ENCODE measurements at regions not wholly inside any gene's neighbourhood (a gene's known extent, or its start where the extent isn't known, plus 50 kb on each side); places are given as distances from the start of the nearest gene placed in this dataset.
"Not testable (repeated sequence)": the region's sequence is repeated elsewhere in the genome, so short reads cannot be mapped to it uniquely, and the experiment has no call there.

DNA sequence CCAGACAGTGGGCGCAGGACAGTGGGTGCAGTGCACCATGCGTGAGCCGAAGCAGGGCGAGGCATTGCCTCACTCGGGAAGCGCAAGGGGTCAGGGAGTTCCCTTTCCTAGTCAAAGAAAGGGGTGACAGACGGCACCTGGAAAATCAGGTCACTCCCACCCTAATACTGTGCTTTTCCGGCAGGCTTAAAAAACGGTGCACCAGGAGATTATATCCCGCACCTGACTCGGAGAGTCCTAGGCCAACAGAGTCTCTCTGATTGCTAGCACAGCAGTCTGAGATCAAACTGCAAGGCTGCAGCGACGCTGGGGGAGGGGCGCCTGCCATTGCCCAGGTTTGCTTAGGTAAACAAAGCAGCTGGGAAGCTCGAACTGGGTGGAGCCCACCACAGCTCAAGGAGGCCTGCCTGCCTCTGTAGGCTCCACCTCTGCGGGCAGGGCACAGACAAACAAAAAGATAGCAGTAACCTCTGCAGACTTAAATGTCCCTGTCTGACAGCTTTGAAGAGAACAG lies 116.4 kb downstream of the CXCL12 start:
- not testable (repeated sequence) for DNase-seq (ENCODE audit: low read depth)

DNA sequence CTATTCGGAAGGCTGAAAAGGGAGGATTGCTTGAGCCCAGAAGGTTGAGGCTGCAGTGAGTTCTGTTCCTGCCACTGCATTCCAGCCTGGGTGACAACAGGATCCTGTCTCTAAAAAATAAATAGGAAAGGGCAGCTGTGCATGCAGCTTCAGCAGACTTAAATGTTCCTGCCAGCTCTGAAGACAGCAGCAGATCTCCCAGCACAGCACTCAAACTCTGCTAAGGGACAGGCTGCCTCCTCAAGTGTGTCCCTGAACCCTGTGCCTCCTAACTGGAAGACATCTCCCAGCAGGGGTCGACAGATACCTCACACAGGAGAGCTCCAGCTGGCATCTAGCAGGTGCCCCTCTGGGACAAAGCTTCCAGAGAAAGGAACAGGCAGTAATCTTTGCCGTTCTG lies 117.9 kb downstream of the CXCL12 start:
- no peak for DNase-seq (ENCODE audit: low read depth)

DNA sequence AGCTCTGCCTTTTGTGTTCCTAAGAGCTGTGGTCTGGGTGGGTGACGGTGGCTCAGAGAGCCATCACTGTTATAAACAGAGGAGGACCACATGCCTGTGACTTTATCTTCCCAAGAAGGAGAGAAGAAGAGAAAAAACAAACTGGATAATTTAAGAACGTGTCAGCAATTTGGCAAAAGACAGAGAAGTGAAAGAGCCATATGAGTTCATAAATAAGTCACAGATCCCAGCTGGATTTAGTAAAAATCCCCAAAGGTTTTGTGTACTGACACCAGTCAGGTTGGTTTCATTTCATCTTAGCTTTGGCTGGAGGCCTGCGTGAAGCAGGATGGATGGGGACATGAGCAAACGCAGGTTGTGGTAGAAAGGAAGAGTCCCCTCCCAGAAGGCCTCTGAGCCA lies 120.7 kb downstream of the CXCL12 start:
- no peak for DNase-seq (ENCODE audit: low read depth)

DNA sequence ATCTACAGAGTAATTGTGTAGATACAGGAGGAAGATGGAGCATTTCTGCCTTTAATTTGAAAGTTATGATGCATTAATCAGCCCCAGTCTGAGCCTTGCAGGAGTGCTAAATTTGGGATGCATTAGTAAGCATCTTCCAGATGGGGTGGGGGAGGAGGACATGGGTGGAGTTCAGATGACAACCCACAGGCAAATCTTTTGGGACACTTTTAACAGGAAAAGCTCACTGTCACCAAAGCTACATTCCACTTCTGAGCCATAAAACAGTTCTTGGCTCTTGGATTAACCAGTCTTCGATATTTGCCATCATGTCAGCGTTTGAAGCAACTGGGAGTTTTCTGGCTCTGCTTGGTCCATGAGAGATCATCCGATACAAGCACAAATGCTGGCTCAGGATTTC lies 121.1 kb downstream of the CXCL12 start:
- DNase-seq (ENCODE audit: low read depth): no peak

DNA sequence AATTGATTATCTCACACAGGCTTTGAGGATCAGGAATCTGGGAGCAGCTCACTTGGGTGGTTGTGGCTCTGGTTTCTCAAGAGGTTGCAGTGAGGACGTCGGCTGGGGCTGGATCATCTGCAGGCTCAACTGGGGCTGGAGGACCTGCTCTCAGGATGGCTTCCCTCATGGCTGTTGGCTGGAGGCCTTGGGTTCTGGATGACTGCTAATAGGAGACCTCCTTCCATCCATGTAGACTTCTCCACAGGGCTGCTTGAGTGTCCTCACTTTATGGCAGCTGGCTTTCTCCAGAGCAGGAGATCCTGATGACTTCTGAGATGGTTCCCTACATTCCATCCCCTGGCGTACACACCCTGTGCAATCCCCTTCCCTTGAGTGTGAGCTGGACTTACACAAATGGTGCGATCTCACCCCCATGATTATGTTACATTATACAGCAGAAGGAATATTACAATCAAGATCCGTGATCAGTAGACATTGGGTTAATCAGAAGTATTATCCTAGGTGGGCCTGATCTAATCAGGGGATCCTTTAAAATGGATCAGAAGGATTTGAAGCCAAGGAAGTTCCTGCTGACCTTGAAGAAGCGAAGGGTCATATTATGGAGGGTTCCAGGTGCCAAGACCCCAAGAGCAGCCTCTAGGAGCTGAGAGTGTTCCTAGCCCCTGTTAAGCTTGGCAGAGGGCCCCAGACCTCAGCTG lies 122.2 kb downstream of the CXCL12 start:
- DNase-seq (ENCODE audit: low read depth): no peak

DNA sequence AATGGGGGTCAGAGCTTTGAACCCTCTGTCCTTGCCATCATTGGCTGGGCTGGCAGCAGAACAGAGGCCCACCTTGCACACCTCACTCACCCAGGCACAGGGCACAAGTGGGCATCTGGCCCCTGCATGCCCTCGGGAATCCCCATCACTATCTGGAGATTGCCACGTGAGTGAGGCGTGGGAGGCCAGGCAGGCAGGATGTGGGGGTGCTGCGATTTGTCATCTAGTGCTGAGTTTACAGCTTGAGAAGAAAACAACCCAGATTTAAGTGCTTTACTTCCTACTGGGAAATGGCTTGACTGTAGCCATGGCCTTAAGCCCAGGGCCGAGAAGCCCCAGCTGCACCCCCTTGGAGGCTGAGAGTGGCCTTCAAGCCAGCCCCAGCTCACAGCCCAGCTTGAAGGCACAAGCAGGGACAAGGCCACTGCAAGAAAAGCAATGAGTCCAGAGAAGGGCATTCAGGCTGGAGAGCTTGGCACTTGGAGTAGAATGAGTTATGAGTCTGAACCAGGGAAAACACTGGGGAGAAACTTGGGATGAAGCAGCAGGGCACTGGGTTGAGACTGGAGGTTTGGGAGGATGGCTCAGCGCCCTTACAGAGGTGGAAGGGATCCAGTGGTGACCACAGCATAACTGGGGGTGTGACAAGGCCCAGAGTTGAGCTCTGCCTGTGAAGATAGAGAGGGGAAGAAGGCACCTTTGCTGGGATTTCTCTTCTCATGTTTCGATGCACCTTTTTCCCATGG lies 123.0 kb downstream of the CXCL12 start:
- no peak for DNase-seq (ENCODE audit: low read depth)

DNA sequence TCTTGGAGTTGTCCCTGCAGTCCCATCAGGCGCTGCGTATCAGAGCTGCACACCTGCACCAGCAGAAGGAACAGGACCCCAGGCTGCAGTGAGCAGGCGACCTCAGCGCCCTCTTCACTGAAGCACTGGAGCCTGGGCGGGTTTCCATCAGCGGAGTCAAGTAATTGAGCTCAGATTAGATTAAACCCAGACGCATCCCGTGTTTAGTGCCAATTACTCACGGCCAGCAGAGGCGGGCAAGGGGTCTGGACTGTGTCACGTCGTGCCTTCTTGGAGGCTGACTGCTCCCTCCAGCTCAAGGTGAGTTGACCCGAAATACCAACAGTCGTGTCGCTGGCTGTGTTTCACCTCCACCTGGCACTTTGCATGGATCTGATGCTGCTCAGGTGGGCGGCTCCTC lies 123.6 kb downstream of the CXCL12 start:
- DNase-seq (ENCODE audit: low read depth): no peak

DNA sequence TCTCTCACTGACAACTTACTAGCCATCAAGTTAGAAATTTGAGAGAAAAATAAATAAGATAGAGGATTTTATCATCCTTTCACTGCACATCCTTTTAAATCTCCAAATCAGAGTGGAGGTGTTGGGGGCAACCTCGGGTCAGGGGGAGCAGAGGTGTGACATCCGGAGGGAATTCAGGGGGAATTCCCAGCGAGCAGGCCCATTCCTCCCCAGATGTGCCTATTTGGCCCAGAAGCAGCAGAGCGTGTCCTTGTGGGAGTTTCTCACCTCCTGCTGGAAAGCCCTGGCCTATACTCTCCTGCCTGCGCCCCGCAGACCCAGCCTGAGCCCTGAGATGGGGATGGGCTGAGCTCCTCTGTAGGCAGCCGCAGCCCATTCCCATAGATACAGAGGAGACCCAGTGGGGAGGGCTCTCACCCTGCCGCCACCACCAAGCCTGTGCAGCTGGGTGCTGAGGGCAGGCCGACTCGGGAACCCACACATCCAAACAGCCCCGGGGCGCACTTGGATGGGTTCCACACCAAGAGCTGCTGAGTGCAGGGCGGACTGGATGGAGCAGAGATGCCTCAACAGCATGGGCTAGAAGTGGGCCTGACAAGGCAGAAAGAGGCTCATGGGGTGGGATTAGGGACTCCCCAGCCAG lies 124.5 kb downstream of the CXCL12 start:
- DNase-seq (ENCODE audit: low read depth): no peak

DNA sequence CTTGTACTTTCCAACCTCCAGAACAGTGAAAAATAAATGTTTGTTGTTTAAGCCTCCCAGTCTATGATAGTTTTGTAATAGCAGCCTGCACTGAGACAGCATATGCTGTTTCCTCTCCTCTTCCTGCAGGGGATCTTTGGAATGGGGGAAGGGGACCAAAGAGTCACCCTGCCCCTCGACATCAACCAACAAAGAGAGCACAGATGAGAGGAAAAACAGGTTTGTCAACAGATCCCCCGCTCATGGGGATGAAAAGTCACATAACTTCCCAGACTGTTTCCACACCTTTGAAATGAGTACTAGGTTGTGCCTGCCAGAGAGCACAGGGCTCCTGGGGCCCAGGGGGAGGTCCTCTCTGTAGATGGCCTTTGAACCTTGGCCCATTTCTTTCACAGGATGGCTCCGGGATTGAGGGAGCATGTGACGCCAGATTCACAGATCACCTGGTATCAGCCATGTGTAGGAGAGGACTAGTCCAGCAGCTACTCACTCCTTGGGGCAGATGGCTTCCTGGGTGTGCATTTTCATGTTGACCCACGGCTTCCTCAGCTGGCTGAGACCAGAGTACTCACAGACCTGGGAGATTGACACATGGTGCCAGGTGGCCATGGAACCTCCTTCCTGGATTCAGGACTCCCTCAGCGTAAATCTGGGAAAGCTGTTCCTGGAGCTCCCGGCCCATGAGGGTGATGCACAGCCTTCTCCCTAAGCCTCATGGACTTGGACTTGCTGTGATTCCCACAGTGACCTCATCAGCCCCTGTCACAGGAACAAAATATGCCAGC lies 125.6 kb downstream of the CXCL12 start:
- no peak for DNase-seq (ENCODE audit: low read depth)

DNA sequence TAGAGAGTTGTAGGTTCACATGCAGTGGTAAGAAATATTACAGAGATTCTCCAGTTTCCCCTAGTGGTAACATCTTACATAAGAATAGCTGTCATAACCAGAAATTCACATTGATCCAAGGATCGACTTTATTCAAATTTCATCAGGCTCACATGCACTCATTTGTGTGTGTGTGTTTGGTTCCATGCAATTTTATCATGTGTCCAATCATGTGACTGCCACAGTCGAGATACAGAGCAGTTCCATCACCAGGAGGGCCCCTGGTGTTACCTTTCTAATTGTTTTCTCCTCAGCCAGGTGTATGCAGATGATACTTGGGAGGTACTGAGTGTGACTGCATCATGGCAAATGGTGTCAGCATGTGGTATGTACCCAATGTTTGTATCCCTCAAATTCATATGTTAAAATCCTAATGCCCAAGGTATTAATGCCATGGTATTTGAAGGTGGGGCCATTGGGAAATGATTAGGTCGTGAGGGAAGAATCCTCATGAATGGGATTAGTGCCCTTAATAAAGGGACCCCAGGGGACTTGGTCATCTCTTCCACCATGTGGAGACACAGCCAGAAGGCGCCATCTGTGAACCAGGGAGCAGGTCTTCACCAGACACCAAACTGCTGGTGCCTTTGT lies 126.3 kb downstream of the CXCL12 start:
- DNase-seq (ENCODE audit: low read depth): no peak

DNA sequence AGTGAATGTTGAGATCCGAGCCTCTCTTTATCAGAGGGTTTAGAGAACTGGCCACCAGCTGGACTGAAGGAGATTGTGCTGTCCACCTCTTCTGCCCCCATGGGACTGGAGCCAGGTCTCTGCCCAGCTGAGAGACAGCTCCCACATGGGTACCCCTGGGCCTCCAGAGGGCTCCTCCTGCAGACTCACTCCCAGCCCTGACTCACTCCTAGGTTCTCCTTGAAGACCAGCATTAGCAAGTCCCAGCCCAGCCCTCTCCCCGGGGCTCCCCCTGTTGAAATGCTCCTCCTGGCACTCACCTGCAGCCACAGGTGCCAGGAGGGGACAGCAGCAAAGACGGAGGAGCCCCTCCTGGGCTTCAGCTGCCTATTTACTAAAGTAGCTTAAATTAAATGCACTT lies 126.9 kb downstream of the CXCL12 start:
- no peak for DNase-seq (ENCODE audit: low read depth)

DNA sequence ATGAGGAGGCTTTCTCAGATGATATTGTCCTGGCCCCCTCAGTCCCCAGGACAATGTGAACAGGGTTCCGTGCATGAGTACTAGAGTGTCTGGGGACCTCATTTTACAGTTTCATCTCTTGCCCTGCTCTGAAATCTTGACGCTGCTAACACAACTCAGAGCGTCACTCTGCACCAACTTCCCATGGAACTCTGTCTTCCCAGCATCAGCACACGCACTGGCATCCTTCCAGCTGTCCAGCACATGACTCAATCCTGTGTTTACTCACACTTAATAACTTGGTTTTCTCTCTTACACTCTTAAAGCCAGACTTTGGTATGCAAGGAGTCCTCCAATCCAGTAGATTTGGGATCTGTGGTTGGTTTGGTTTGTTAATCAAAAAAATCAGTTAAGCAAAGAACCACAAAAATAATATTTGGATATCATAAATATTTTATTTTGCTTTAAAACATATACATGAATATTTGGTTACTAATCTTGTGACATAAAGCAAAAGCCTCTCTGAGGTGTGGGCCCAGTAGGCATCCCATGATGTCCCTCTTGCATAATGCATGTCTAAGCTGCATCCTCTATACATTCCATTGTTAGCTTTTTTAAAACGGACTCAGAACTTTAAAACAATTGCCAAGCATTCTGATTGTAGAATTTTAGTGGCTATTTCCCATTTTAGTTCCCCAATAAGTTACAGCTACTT lies 131.0 kb downstream of the CXCL12 start:
- no peak for DNase-seq (ENCODE audit: low read depth)

DNA sequence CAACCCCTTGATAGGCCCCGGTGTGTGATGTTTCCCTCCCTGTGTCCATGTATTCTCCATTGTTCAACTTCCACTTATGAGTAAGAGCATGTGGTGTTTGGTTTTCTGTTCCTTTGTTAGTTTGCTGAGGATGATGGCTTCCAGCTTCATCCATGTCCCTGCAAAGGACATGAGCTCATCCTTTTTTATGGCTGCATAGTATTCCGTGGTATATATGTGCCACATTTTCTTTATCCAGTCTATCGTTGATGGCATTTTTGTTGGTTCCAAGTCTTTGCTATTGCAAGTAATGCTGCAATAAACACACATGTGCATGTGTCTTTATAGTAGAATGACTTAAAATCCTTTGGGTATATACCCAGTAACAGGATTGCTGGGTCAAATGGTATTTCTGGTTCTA lies 132.3 kb downstream of the CXCL12 start:
- not testable (repeated sequence) for DNase-seq (ENCODE audit: low read depth)

DNA sequence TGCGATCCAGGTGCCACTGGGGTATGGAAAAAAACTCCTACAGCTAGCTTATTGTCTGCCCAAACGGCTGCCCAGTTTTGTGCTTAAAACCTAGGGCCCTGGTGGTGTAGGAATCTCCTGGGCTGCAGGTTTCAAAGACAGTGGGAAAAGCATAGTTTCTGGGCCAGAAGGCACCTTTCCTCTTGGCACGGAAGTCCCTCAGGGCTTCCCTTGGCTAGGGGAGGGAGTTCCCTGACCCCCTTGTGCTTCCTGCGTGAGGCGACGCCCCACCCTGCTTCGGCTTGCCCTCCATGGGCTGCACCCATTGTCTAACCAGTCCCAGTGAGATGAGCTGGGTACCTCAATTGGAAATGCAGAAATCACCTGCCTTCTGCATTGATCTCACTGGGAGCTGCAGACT lies 135.0 kb downstream of the CXCL12 start:
- not testable (repeated sequence) for DNase-seq (ENCODE audit: low read depth)

DNA sequence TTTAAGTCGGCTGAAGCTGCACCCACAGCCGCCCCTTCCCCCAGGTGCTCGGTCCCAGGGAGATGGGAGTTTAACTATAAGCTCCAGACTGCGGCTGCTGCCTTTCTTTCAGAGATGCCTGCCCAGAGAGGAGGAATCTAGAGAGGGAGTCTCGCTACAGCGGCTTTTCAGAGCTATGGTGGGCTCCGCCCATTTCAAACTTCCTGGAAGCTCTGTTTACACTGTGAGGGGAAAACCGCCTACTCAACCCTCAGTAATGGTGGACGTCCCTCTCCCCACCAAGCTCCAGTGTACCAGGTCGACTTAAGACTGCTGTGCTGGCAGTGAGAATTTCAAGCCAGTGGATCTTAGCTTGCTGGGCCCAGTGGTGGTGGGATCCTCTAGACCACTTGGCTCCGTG lies 135.4 kb downstream of the CXCL12 start:
- DNase-seq (ENCODE audit: low read depth): no peak

DNA sequence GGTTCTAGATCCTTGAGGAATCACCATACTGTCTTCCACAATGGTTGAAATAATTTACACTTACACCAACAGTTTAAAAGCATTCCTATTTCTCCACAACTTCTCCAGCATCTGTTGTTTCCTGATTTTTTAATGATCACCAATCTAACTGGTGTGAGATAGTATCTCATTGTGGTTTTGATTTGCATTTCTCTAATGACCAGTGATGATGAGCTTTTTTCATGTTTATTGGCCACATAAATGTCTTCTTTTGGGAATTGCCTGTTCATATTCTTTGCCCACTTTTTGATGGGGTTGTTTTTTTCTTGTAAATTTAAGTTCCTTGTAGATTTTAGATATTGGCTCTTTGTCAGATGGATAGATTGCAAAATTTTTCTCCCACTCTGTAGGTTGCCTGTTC lies 138.2 kb downstream of the CXCL12 start:
- not testable (repeated sequence) for DNase-seq (ENCODE audit: low read depth)

DNA sequence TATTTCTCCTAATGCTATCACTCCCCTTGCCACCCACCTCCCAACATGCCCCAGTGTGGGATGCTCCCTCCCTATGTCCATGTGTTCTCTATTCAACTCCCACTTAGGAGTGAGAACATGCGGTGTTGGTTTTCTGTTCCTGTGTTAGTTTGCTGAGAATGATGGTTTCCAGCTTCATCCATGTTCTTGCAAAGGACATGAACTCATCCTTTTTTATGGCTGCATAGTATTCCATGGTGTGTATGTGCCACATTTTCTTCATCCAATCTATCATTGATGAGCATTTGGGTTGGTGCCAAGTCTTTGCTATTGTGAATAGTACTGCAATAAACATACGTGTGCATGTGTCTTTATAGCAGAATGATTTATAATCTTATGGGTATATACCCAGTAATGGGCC lies 138.6 kb downstream of the CXCL12 start:
- not testable (repeated sequence) for DNase-seq (ENCODE audit: low read depth)

DNA sequence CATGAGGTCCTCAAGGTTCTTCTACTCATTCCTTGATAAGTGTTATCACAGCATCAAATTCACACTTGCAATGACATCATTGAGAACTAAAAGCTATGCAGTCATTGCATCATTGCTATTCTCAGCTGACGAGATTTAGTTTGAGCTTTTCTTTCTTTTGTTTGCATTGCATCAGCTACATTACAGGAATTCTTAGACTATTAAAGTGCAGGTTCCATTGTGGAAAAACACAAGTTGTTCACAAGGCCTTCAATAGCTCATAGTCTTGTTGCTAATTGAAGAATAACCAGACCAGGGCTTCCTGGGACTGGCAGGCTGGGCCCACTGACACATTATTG lies 139.3 kb downstream of the CXCL12 start:
- DNase-seq (ENCODE audit: low read depth): no peak

DNA sequence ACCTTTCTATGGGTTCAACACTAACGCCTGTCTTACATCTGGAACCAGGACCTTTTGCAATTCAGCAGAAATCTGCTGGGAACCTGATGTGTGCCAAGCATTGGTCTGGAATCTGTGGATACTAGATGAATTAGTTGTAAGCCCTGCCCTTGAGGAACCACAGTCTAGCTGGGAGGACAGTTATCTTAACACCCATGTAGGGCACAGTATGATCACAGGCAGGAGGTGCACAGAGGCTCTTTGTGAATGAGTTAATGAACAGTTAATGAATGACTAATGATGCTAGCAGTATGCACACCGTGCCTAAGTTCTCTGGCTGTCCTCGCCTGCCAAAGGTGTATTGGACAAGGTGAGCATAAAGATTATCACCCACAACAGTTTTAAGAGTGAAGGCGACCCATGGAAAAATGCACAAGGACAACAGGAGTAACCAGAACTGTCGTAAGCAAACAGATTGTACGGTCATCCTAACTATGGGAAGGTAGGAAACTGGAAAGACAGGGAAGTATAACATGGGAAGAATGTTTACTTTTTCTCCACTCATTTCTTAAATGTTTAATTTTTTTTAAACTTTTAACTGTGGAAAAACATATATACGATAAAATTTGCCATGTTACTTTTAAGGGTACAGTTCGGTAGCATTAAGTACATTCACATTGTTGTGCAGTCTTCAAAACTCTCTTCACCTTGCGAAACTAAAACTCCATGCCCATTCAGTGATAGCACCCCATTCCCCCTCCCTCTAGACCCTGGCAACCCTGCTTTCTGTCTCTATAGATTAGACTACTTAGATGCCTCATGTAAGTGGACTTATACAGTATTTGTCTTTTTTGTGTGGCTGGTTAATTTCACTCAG lies 139.9 kb downstream of the CXCL12 start:
- no peak for DNase-seq (ENCODE audit: low read depth)

DNA sequence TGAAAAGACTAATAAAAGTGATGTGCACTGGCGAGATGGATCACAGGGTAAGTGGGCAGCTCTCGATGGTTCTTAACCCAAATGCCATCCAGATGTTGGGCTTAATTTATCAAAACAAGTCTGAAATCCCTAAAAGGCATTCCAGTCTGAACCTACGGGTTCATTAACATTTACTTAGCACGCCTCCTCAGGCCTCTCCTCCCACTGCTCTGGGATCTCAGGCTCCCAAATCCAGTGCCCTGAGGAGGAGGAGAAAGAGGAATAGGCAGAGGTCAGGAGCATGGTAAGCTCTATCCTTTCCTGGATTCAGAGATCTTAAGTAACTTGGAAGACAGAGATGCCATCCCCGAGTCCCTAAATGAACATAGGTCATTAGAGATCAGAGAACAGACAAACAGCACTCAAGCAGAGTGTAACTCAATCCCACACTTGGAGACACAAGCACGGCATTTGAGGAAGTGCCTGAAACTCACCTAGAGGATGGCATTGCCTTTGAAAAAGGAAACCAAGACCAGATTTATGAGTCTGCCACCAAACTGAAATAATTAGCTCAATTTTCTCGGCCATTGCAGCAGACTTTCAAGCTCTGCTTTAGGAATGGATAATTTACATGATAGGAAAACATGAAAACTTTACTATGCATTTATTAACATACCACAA lies 140.9 kb downstream of the CXCL12 start:
- DNase-seq (ENCODE audit: low read depth): no peak
